K562 (cell line): ENCODE measurements at regions not wholly inside any gene's neighbourhood (a gene's known extent, or its start where the extent isn't known, plus 50 kb on each side); places are given as distances from the start of the nearest gene placed in this dataset.

Experiments
- ARHGAP35 ChIP-seq: fragments of 450-650 bp; IDR thresholded peaks from 2 replicates; pipeline ENCODE4 v1.6.1; 2018; ENCODE audit not compliant: partially characterized antibody
- EP400 ChIP-seq: fragments of 450-650 bp; IDR thresholded peaks from 2 replicates; pipeline ENCODE4 v1.6.1; 2017; ENCODE audit warnings: antibody characterized with exemption, mild to moderate bottlenecking, moderate library complexity
- L3MBTL2 ChIP-seq: fragments of 450-650 bp; IDR thresholded peaks from 2 replicates; pipeline ENCODE4 v1.6.1; 2016; ENCODE audit warnings: mild to moderate bottlenecking, moderate library complexity
- MBD1 ChIP-seq: fragments of 250-450 bp; sonication (Bioruptor Pico); IDR thresholded peaks from 2 replicates; pipeline ENCODE4 v1.8.0; 2022; ENCODE audit warnings: inconsistent platforms
- NONO ChIP-seq, 2 experiments: fragments of 200-400 bp in 1 of 2; fragments of 450-650 bp in 1 of 2; formaldehyde crosslinking in 1 of 2; IDR thresholded peaks; 2 replicates each; pipeline ENCODE4 v1.6.1; 2017; ENCODE audit warnings: low read depth in 2 of 2, mild to moderate bottlenecking in 2 of 2, moderate library complexity in 2 of 2, low read length in 1 of 2
- RBFOX2 ChIP-seq: fragments of 200-400 bp; formaldehyde crosslinking; IDR thresholded peaks from 2 replicates; pipeline ENCODE4 v1.6.1; 2017; ENCODE audit warnings: low read depth, mild to moderate bottlenecking, low read length, moderate library complexity
- RREB1 ChIP-seq: fragments of 250-450 bp; sonication (Bioruptor Pico); IDR thresholded peaks from 2 replicates; pipeline ENCODE4 v1.4.0; 2020
- TAF9B ChIP-seq: fragments of 450-650 bp; IDR thresholded peaks from 2 replicates; pipeline ENCODE4 v1.6.1; 2018; ENCODE audit warnings: mild to moderate bottlenecking; ENCODE audit not compliant: partially characterized antibody
- ZBTB33 ChIP-seq: sonication (generic); formaldehyde crosslinking; IDR thresholded peaks from 2 replicates; pipeline ENCODE4 v1.8.1; 2023; ENCODE audit warnings: mild to moderate bottlenecking, missing genetic modification reagents
- ZNF280A ChIP-seq: fragments of 450-650 bp; IDR thresholded peaks from 2 replicates; pipeline ENCODE4 v1.6.1; 2018; ENCODE audit warnings: mild to moderate bottlenecking, low read depth; ENCODE audit not compliant: partially characterized antibody
- ZNF639 ChIP-seq, 2 experiments: fragments of 200-800 bp in 1 of 2; sonication (Bioruptor generic) in 1 of 2; sonication (generic) in 1 of 2; formaldehyde crosslinking in 1 of 2; IDR thresholded peaks in 1 of 2; conservative IDR thresholded peaks in 1 of 2; 2 replicates each; pipeline versions ENCODE4 v1.5.0 to v1.6.1; 2016 to 2020; ENCODE audit warnings: missing compliant biosample characterization in 1 of 2, missing genetic modification characterization in 1 of 2, missing genetic modification reagents in 1 of 2
- ZNF780A ChIP-seq: fragments of 250-450 bp; sonication (Bioruptor Pico); IDR thresholded peaks from 2 replicates; pipeline ENCODE4 v1.5.0; 2021; ENCODE audit warnings: mild to moderate bottlenecking

- no peak for TF ChIP-seq ZNF280A
- TF ChIP-seq NONO (IDR thresholded peaks at IDR 0.05; ENCODE audit: low read depth in 2 of 2, low read length in 1 of 2): no peak
- TF ChIP-seq ZNF780A: no peak
- TF ChIP-seq RBFOX2: no peak
- no peak for TF ChIP-seq TAF9B
- no peak for TF ChIP-seq EP400
- no peak for TF ChIP-seq ARHGAP35
- TF ChIP-seq ZNF639 (CRISPR knock-in tag; conservative IDR thresholded peaks at IDR 0.05 in 1 of 2, IDR thresholded peaks at IDR 0.05 in 1 of 2): no peak
- no peak for TF ChIP-seq ZBTB33
- no peak for TF ChIP-seq MBD1 (CRISPR knock-in tag)
- no peak for TF ChIP-seq L3MBTL2
- TF ChIP-seq RREB1 (CRISPR knock-in tag): no peak
Measured at GRCh38 chr11:116224889-116225200, 547.9 kb downstream of the BUD13 start (continued).
